SK-N-SH (cell line): ENCODE measurements at regions not wholly inside any gene's neighbourhood (a gene's known extent, or its start where the extent isn't known, plus 50 kb on each side); places are given as distances from the start of the nearest gene placed in this dataset.

ENCODE experiments used
- CTCF ChIA-PET: fragments of 300-600, 350-600 bp; formaldehyde crosslinking; extraction: SDS; loops from one replicate; lab custom pipeline; 2021; lab: Yijun Ruan, JAX
- POLR2A ChIA-PET: fragments of 350-600 bp; sonication (Branson Sonifier 250); formaldehyde crosslinking; extraction: SDS; loops from one replicate; lab custom pipeline; 2020; ENCODE audit warnings: antibody characterized with exemption, inconsistent platforms; lab: Yijun Ruan, JAX
- DNase-seq: peaks from one replicate; pipeline ENCODE4 v3.0.0; 2012
- H2AFZ ChIP-seq: fragments of 200-600 bp; sonication (generic); 2 replicates; pipeline ENCODE4 v1.8.1; 2016; ENCODE audit warnings: antibody characterized with exemption, mild to moderate bottlenecking, low read depth
- H3F3A ChIP-seq: fragments of 200-600 bp; sonication (generic); replicated peaks from 2 replicates; pipeline ENCODE3; 2016; ENCODE audit warnings: antibody characterized with exemption, mild to moderate bottlenecking; ENCODE audit not compliant: insufficient read depth
- H3K27ac ChIP-seq, 2 experiments: fragments of 200-500 bp in 1 of 2; fragments of 200-600 bp in 1 of 2; sonication (Bioruptor generic) in 1 of 2; sonication (generic), shearing (Covaris generic) in 1 of 2; 2 replicates each; pipeline versions ENCODE4 v1.5.1 to v1.6.1; 2014 to 2016; ENCODE audit warnings: low read depth in 2 of 2, inconsistent platforms in 1 of 2, low read length in 1 of 2, mild to moderate bottlenecking in 1 of 2, mixed read lengths in 1 of 2
- H3K27me3 ChIP-seq: fragments of 200-600 bp; sonication (generic), shearing (Covaris generic); 2 replicates; pipeline ENCODE4 v1.6.1; 2016; ENCODE audit warnings: mixed run types; ENCODE audit not compliant: insufficient read depth
- H3K36me3 ChIP-seq, 2 experiments: fragments of 200-500 bp in 1 of 2; fragments of 200-600 bp in 1 of 2; sonication (Bioruptor generic) in 1 of 2; sonication (generic) in 1 of 2; replicated peaks in 1 of 2; 2 replicates each; pipeline versions ENCODE3 to v1.5.1; 2014 to 2016; ENCODE audit warnings: low read length in 1 of 2, mild to moderate bottlenecking in 1 of 2; ENCODE audit not compliant: insufficient read depth in 2 of 2, control insufficient read depth in 1 of 2
- H3K4me1 ChIP-seq, 2 experiments: fragments of 200-500 bp in 1 of 2; fragments of 200-600 bp in 1 of 2; sonication (Bioruptor generic) in 1 of 2; sonication (generic), shearing (Covaris generic) in 1 of 2; 2 replicates each; pipeline versions ENCODE4 v1.5.1 to v1.6.1; 2014 to 2016; ENCODE audit warnings: low read depth in 1 of 2, low read length in 1 of 2, mixed run types in 1 of 2; ENCODE audit not compliant: insufficient read depth in 2 of 2, control insufficient read depth in 1 of 2
- H3K4me2 ChIP-seq: fragments of 200-600 bp; sonication (generic), shearing (Covaris generic); 2 replicates; pipeline ENCODE4 v1.6.1; 2017; ENCODE audit warnings: mixed run types
- H3K4me3 ChIP-seq, 2 experiments: fragments of 200-500 bp in 1 of 2; fragments of 200-600 bp in 1 of 2; sonication (Bioruptor generic) in 1 of 2; sonication (generic), shearing (Covaris generic) in 1 of 2; 2 replicates each; pipeline versions ENCODE4 v1.5.1 to v1.8.1; 2014 to 2016; ENCODE audit warnings: low read depth in 2 of 2, inconsistent platforms in 1 of 2, low read length in 1 of 2, mild to moderate bottlenecking in 1 of 2, mixed read lengths in 1 of 2, moderate library complexity in 1 of 2
- H3K79me2 ChIP-seq: fragments of 200-600 bp; sonication (generic); 2 replicates; pipeline ENCODE4 v1.8.1; 2017; ENCODE audit warnings: mild to moderate bottlenecking; ENCODE audit not compliant: insufficient read depth
- H3K9ac ChIP-seq: fragments of 200-600 bp; sonication (generic); 2 replicates; pipeline ENCODE4 v1.6.1; 2017; ENCODE audit warnings: mixed run types
- H3K9me2 ChIP-seq: fragments of 200-600 bp; sonication (generic); 2 replicates; pipeline ENCODE4 v1.6.1; 2017; ENCODE audit warnings: mixed run types
- H3K9me3 ChIP-seq: fragments of 200-600 bp; sonication (generic); 2 replicates; pipeline ENCODE4 v1.6.1; 2017; ENCODE audit warnings: mixed run types, mild to moderate bottlenecking, moderate library complexity
- H4K20me1 ChIP-seq: fragments of 200-600 bp; sonication (generic); 2 replicates; pipeline ENCODE4 v1.6.1; 2017; ENCODE audit warnings: mild to moderate bottlenecking, mixed run types; ENCODE audit not compliant: insufficient read depth
- CHD2 ChIP-seq: fragments of 150-350 bp; IDR thresholded peaks from 2 replicates; pipeline ENCODE4 v1.6.1; 2018; ENCODE audit warnings: low read length; ENCODE audit not compliant: partially characterized antibody
- EP300 ChIP-seq, 2 experiments: IDR thresholded peaks; 2 replicates each; pipeline versions ENCODE4 v1.4.0 to v1.6.1; 2012; ENCODE audit warnings: borderline replicate concordance in 1 of 2, low read depth in 1 of 2, low read length in 1 of 2
- EZH2phosphoT487 ChIP-seq: fragments of 200-600 bp; sonication (generic); IDR thresholded peaks from 2 replicates; pipeline ENCODE4 v1.6.1; 2017; ENCODE audit warnings: low read depth, mixed run types, mild to moderate bottlenecking, antibody characterized with exemption, moderate library complexity, borderline replicate concordance
- JUND ChIP-seq: IDR thresholded peaks from 2 replicates; pipeline ENCODE4 v1.4.0; 2012
- MEF2A ChIP-seq: IDR thresholded peaks from 2 replicates; pipeline ENCODE4 v1.4.0; 2012; ENCODE audit warnings: low read depth, borderline replicate concordance
- NRF1 ChIP-seq: IDR thresholded peaks from 2 replicates; pipeline ENCODE4 v1.6.1; 2012; ENCODE audit warnings: low read depth, mild to moderate bottlenecking, low read length
- RCOR1 ChIP-seq: fragments of 150-350 bp; IDR thresholded peaks from 2 replicates; pipeline ENCODE4 v1.6.1; 2017; ENCODE audit warnings: antibody characterized with exemption, low read length
- SMC3 ChIP-seq: IDR thresholded peaks from 2 replicates; pipeline ENCODE4 v1.6.1; 2012; ENCODE audit warnings: low read depth, low read length, improper control_type of control experiment
- TCF12 ChIP-seq: IDR thresholded peaks from 2 replicates; pipeline ENCODE4 v1.4.0; 2012
- TEAD4 ChIP-seq: IDR thresholded peaks from 2 replicates; pipeline ENCODE4 v1.4.0; 2012; ENCODE audit warnings: mild to moderate bottlenecking, borderline replicate concordance; ENCODE audit not compliant: insufficient read depth
- YY1 ChIP-seq: IDR thresholded peaks from 2 replicates; pipeline ENCODE4 v1.4.0; 2012; ENCODE audit warnings: low read depth, mild to moderate bottlenecking
- WGBS: methylation state at CpG from one replicate; pipeline ENCODE4 v1.1.6; 2017; ENCODE audit warnings: low lambda C conversion rate; 5-methylcytosine and 5-hydroxymethylcytosine counted together
- TF ChIP-seq, protein P1 (sequence below): IDR thresholded peaks from 2 replicates; pipeline ENCODE4 v1.4.0; 2012; ENCODE audit warnings: low read depth, borderline replicate concordance
- TF ChIP-seq, protein P2 (sequence below): IDR thresholded peaks from 2 replicates; pipeline ENCODE4 v1.4.0; 2012; ENCODE audit warnings: low read depth, borderline replicate concordance
- TF ChIP-seq, protein P3 (sequence below): fragments of 200-600 bp; sonication (generic); IDR thresholded peaks from 2 replicates; pipeline ENCODE4 v1.6.1; 2017; ENCODE audit warnings: antibody characterized with exemption, mild to moderate bottlenecking, moderate library complexity
- TF ChIP-seq, protein P4 (sequence below): fragments of 150-350 bp; IDR thresholded peaks from 2 replicates; pipeline ENCODE4 v1.6.1; 2016; ENCODE audit warnings: mild to moderate bottlenecking, low read depth, low read length
- TF ChIP-seq, protein P5 (sequence below): IDR thresholded peaks from 2 replicates; pipeline ENCODE4 v1.6.1; 2012; ENCODE audit warnings: mild to moderate bottlenecking, low read depth, low read length, moderate library complexity

DNA sequence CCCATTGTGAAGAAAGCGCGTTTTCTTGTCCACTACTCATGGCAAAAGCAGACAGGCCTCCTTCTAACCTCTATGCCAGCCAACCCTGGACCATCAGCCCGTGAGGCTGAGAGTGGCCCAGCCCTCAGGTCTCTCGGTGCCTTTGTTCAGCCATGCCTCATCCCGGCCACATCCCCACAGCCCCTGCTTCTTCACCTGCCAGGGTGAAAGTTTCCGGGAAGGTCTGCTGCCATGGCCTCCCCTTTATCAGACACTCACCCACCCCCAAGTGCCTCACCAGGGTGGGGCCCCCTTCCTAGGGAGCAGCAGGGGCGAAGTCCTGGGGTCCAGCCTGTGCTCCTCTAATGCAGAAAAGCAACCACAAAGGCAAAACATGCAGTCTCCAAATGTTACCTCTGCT lies 478.4 kb upstream of the SALL3 start:
- Histone ChIP-seq H3K4me2 (no peak overlapping the region), H3K9ac (no peak overlapping the region), H3K36me3 (no peaks in the 10 kb centered on the region), H3K4me3 (no peak overlapping the region), H3K27ac (no peak overlapping the region), H3K79me2 (no peaks in the 10 kb centered on the region), H3F3A (no peaks in the 10 kb centered on the region), H4K20me1 (no peaks in the 10 kb centered on the region), H3K27me3 (peaks cover 12% of the 10 kb centered on the region; the same call in 1 of the 2 replicates), H3K9me2 (no peaks in the 10 kb centered on the region), H3K9me3 (no peaks in the 10 kb centered on the region), H3K4me1 (no peaks in the 10 kb centered on the region), H2AFZ (no peak overlapping the region)
- ChIA-PET POLR2A (no interaction called here), CTCF (no interaction called here)
- TF ChIP-seq, protein P1, sequence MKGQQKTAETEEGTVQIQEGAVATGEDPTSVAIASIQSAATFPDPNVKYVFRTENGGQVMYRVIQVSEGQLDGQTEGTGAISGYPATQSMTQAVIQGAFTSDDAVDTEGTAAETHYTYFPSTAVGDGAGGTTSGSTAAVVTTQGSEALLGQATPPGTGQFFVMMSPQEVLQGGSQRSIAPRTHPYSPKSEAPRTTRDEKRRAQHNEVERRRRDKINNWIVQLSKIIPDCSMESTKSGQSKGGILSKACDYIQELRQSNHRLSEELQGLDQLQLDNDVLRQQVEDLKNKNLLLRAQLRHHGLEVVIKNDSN: no peak
- TF ChIP-seq, protein P2, sequence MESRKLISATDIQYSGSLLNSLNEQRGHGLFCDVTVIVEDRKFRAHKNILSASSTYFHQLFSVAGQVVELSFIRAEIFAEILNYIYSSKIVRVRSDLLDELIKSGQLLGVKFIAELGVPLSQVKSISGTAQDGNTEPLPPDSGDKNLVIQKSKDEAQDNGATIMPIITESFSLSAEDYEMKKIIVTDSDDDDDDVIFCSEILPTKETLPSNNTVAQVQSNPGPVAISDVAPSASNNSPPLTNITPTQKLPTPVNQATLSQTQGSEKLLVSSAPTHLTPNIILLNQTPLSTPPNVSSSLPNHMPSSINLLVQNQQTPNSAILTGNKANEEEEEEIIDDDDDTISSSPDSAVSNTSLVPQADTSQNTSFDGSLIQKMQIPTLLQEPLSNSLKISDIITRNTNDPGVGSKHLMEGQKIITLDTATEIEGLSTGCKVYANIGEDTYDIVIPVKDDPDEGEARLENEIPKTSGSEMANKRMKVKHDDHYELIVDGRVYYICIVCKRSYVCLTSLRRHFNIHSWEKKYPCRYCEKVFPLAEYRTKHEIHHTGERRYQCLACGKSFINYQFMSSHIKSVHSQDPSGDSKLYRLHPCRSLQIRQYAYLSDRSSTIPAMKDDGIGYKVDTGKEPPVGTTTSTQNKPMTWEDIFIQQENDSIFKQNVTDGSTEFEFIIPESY: no peak
- TF ChIP-seq TEAD4: no peak
- TF ChIP-seq, protein P3, sequence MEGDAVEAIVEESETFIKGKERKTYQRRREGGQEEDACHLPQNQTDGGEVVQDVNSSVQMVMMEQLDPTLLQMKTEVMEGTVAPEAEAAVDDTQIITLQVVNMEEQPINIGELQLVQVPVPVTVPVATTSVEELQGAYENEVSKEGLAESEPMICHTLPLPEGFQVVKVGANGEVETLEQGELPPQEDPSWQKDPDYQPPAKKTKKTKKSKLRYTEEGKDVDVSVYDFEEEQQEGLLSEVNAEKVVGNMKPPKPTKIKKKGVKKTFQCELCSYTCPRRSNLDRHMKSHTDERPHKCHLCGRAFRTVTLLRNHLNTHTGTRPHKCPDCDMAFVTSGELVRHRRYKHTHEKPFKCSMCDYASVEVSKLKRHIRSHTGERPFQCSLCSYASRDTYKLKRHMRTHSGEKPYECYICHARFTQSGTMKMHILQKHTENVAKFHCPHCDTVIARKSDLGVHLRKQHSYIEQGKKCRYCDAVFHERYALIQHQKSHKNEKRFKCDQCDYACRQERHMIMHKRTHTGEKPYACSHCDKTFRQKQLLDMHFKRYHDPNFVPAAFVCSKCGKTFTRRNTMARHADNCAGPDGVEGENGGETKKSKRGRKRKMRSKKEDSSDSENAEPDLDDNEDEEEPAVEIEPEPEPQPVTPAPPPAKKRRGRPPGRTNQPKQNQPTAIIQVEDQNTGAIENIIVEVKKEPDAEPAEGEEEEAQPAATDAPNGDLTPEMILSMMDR: no peak
- TF ChIP-seq, protein P4, sequence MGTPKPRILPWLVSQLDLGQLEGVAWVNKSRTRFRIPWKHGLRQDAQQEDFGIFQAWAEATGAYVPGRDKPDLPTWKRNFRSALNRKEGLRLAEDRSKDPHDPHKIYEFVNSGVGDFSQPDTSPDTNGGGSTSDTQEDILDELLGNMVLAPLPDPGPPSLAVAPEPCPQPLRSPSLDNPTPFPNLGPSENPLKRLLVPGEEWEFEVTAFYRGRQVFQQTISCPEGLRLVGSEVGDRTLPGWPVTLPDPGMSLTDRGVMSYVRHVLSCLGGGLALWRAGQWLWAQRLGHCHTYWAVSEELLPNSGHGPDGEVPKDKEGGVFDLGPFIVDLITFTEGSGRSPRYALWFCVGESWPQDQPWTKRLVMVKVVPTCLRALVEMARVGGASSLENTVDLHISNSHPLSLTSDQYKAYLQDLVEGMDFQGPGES: no peak
- no peak for TF ChIP-seq JUND
- TF ChIP-seq MEF2A: no peak
- TF ChIP-seq YY1: no peak
- no peak for TF ChIP-seq NRF1
- TF ChIP-seq EZH2phosphoT487: no peak
- TF ChIP-seq RCOR1: no peak
- DNase-seq: no peak
- WGBS: 29% methylated on average over 6 of the region's 7 CpGs

DNA sequence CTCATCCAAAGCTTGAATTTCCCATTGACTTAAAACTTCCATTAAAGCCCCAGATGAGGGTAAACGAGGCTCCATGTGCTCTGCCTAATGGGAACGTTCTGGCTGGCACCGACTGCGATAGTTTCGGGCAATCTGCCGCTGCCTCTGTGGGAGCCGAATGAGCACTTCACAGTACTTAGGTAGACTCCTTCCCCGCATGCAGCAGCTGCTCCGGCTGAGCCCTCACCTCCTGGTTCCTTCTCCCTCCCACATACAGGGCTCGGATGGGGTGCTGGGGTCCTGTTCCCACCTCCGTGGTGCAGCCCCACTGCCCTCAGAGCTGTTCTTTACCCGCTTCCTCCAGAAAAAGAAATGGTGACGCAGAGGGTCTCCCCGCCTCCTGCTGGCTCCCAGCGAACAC lies 476.5 kb upstream of the SALL3 start:
- Histone ChIP-seq H3K4me2 (no peak overlapping the region), H3K4me1 (no peaks in the 10 kb centered on the region), H3K36me3 (no peaks in the 10 kb centered on the region), H4K20me1 (no peaks in the 10 kb centered on the region), H3K9me2 (no peaks in the 10 kb centered on the region), H3K27ac (no peak overlapping the region), H3K9ac (no peak overlapping the region), H2AFZ (no peak overlapping the region), H3K9me3 (no peaks in the 10 kb centered on the region), H3K4me3 (no peak overlapping the region), H3K79me2 (no peaks in the 10 kb centered on the region), H3F3A (no peaks in the 10 kb centered on the region), H3K27me3 (peaks cover 21% of the 10 kb centered on the region; the same call in 1 of the 2 replicates)
- ChIA-PET CTCF (interaction anchor here (0.8 kb wide), 1 partner anchor 23 kb away, joined by 3 read pairs; no protein-coding TSS in a partner anchor), POLR2A (no interaction called here)
- WGBS: 46% methylated on average over 9 of the region's 15 CpGs
- DNase-seq: no peak
- TF ChIP-seq, protein P2: no peak
- TF ChIP-seq CHD2: no peak
- no peak for TF ChIP-seq TCF12
- TF ChIP-seq SMC3: no peak
- TF ChIP-seq, protein P5, sequence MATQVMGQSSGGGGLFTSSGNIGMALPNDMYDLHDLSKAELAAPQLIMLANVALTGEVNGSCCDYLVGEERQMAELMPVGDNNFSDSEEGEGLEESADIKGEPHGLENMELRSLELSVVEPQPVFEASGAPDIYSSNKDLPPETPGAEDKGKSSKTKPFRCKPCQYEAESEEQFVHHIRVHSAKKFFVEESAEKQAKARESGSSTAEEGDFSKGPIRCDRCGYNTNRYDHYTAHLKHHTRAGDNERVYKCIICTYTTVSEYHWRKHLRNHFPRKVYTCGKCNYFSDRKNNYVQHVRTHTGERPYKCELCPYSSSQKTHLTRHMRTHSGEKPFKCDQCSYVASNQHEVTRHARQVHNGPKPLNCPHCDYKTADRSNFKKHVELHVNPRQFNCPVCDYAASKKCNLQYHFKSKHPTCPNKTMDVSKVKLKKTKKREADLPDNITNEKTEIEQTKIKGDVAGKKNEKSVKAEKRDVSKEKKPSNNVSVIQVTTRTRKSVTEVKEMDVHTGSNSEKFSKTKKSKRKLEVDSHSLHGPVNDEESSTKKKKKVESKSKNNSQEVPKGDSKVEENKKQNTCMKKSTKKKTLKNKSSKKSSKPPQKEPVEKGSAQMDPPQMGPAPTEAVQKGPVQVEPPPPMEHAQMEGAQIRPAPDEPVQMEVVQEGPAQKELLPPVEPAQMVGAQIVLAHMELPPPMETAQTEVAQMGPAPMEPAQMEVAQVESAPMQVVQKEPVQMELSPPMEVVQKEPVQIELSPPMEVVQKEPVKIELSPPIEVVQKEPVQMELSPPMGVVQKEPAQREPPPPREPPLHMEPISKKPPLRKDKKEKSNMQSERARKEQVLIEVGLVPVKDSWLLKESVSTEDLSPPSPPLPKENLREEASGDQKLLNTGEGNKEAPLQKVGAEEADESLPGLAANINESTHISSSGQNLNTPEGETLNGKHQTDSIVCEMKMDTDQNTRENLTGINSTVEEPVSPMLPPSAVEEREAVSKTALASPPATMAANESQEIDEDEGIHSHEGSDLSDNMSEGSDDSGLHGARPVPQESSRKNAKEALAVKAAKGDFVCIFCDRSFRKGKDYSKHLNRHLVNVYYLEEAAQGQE: no peak
- no peak for TF ChIP-seq EP300 (IDR thresholded peaks at IDR 0.05; ENCODE audit: borderline replicate concordance in 1 of 2, low read depth in 1 of 2, low read length in 1 of 2)
